GM13976 (cell line): ENCODE measurements at regions not wholly inside any gene's neighbourhood (a gene's known extent, or its start where the extent isn't known, plus 50 kb on each side); places are given as distances from the start of the nearest gene placed in this dataset.

Experiments
- DNase-seq: peaks from one replicate; pipeline ENCODE4 v3.0.0; 2012; ENCODE audit warnings: low spot score
- CTCF ChIP-seq: IDR thresholded peaks from 2 replicates; pipeline ENCODE4 v1.5.1; 2012; ENCODE audit warnings: borderline replicate concordance, mild to moderate bottlenecking; ENCODE audit not compliant: insufficient read depth; ENCODE audit errors: extremely low read depth, missing control alignments, control extremely low read depth
- in situ Hi-C: fragments of 300-500 bp; cut with MboI; formaldehyde crosslinking; loops from one replicate; pipeline ENCODE4 v1.12.0; 2022; ENCODE audit warnings: low sequenced_read_pairs, mixed read lengths, inconsistent platforms; ENCODE audit not compliant: unreplicated experiment

GRCh38 chr14:66104486-66104885 is 381.7 kb upstream of the CCDC196 start:
- TF ChIP-seq CTCF: no peak
- no peak for DNase-seq
- in situ Hi-C loops: no loop called here

- in situ Hi-C loops: no loop called here
Observed at GRCh38 chr14:66105815-66106214, 380.4 kb upstream of the CCDC196 start.

GRCh38 chr14:66109426-66109825 is 376.7 kb upstream of the CCDC196 start:
- no peak for DNase-seq
- in situ Hi-C loops: no loop called here
- TF ChIP-seq CTCF: no peak

More at GRCh38 chr14:66105815-66106214, 380.4 kb upstream of the CCDC196 start:
- TF ChIP-seq CTCF: no peak
- DNase-seq: no peak

- no peak for DNase-seq
- in situ Hi-C loops: no loop called here
- TF ChIP-seq CTCF: no peak
Observed at GRCh38 chr14:66111891-66112290, 374.3 kb upstream of the CCDC196 start.

- no peak for DNase-seq
- in situ Hi-C loops: no loop called here
- no peak for TF ChIP-seq CTCF
Observed at GRCh38 chr14:66114071-66114470, 372.1 kb upstream of the CCDC196 start.

GRCh38 chr14:66115740-66116502 is 370.2 kb upstream of the CCDC196 start:
- TF ChIP-seq CTCF: no peak
- no peak for DNase-seq
- in situ Hi-C loops: no loop called here
